ENCODE measurements at regions not wholly inside any gene's neighbourhood (a gene's known extent, or its start where the extent isn't known, plus 50 kb on each side); places are given as distances from the start of the nearest gene placed in this dataset.

GRCh38 chrX:3806630-3807029 lies 93.2 kb upstream of the PRKX start:
- Histone ChIP-seq H2BK15ac (ENCODE audit: low read depth, low read length) (no peak overlapping the region), H2AK5ac (ENCODE audit: low read depth, low read length) (no peak overlapping the region), H3K27ac (ENCODE audit: insufficient read depth, low read length) (no peak overlapping the region), H3K4me3 (ENCODE audit: insufficient read depth, low read depth, low read length) (no peak overlapping the region), H2AK9ac (replicated peaks; ENCODE audit: low read depth, low read length, poor library complexity) (no peak overlapping the region), H3K9me3 (ENCODE audit: control insufficient read depth, insufficient read depth, low read length) (no peaks in the 10 kb centered on the region), H3K27me3 (ENCODE audit: control insufficient read depth, insufficient read depth, low read length) (peaks cover 16% of the 10 kb centered on the region), H3K18ac (ENCODE audit: low read depth, low read length) (no peak overlapping the region), H3K79me1 (ENCODE audit: low read depth in 1 of 2, low read length in 2 of 2) (no peaks in the 10 kb centered on the region), H4K20me1 (ENCODE audit: insufficient read depth, low read length) (no peaks in the 10 kb centered on the region), H3K9me1 (ENCODE audit: insufficient read depth, low read length) (no peaks in the 10 kb centered on the region), H4K5ac (ENCODE audit: low read depth, low read length) (no peak overlapping the region), H2BK5ac (ENCODE audit: low read depth, low read length, poor library complexity, severe bottlenecking) (no peak overlapping the region), H3K56ac (ENCODE audit: extremely low read depth, insufficient read depth, low read length) (no peak overlapping the region), H3K14ac (replicated peaks; ENCODE audit: low read depth, low read length) (no peak overlapping the region), H3K4ac (ENCODE audit: low read depth, low read length) (no peak overlapping the region), H3K4me1 (ENCODE audit: control insufficient read depth, insufficient read depth, low read length) (no peaks in the 10 kb centered on the region), H3K23ac (ENCODE audit: low read depth, low read length) (no peak overlapping the region), H3K36me3 (ENCODE audit: control insufficient read depth, insufficient read depth, low read length) (no peaks in the 10 kb centered on the region), H4K91ac (ENCODE audit: insufficient read depth, low read depth, low read length) (no peak overlapping the region), H4K8ac (ENCODE audit: low read depth in 2 of 2, low read length in 2 of 2) (no peak overlapping the region), H2AFZ (replicated peaks; ENCODE audit: low read length, poor library complexity) (no peak overlapping the region), H3K4me2 (ENCODE audit: low read depth, low read length) (no peak overlapping the region), H2BK120ac (ENCODE audit: low read depth, low read length) (no peak overlapping the region), H3K9ac (ENCODE audit: low read depth, low read length) (no peak overlapping the region), H2BK20ac (ENCODE audit: low read depth, low read length) (no peak overlapping the region)
- DNase-seq (no peak), ATAC-seq (ENCODE audit: low read depth) (no peak)
- ChIA-PET CTCF (no interaction called here), POLR2A (ENCODE audit: unreplicated experiment) (no interaction called here)
- in situ Hi-C loops (cut with MboI; ENCODE audit: low sequenced_read_pairs) = loop anchor here (10.0 kb wide), 1 partner anchor 152 kb away; no protein-coding TSS in a partner anchor
- dilution Hi-C loops (cut with HindIII; ENCODE audit: low sequenced_read_pairs, unreplicated experiment) = no loop called here
- BruUV-seq (replicated peaks) = no TSS peak
- intact Hi-C loops (cut with micrococcal nuclease) = loop anchor here (5.0 kb wide), 1 partner anchor 679 kb away; no protein-coding TSS in a partner anchor
- WGBS, 2 experiments (ENCODE audit: extremely low coverage in 2 of 2, insufficient read length in 1 of 2) = 100% methylated on average over 1 of the region's 10 CpGs; no CpG with 5 or more reads in 1 of the 2 experiments
- TF ChIP-seq CEBPB (IDR thresholded peaks at IDR 0.05; ENCODE audit: low read depth, low read length) = no peak
- TF ChIP-seq MAZ (IDR thresholded peaks at IDR 0.05; ENCODE audit: borderline replicate concordance, low read depth, low read length) = no peak
- no peak for TF ChIP-seq FOS (IDR thresholded peaks at IDR 0.05; ENCODE audit: low read depth, low read length)
- no peak for TF ChIP-seq USF2 (IDR thresholded peaks at IDR 0.05; ENCODE audit: low read depth, low read length)
- no peak for TF ChIP-seq RCOR1 (IDR thresholded peaks at IDR 0.05; ENCODE audit: insufficient replicate concordance, low read length)
- TF ChIP-seq MXI1 (IDR thresholded peaks at IDR 0.05; ENCODE audit: borderline replicate concordance, low read depth, low read length) = no peak
- no peak for TF ChIP-seq MAFK (IDR thresholded peaks at IDR 0.05; ENCODE audit: low read depth, low read length)
- TF ChIP-seq ELK1 (IDR thresholded peaks at IDR 0.05; ENCODE audit: borderline replicate concordance, low read depth, low read length) = no peak
- no peak for TF ChIP-seq POLR2A (IDR thresholded peaks at IDR 0.05; ENCODE audit: low read depth, low read length)
- no peak for TF ChIP-seq SMC3 (IDR thresholded peaks at IDR 0.05; ENCODE audit: low read depth, low read length)
- TF ChIP-seq RFX5 (IDR thresholded peaks at IDR 0.05; ENCODE audit: low read depth, low read length) = no peak
- TF ChIP-seq CTCF (conservative IDR thresholded peaks at IDR 0.05; ENCODE audit: low read depth, low read length) = no peak

Data from IMR-90 (cell line).